ENCODE measurements at regions not wholly inside any gene's neighbourhood (a gene's known extent, or its start where the extent isn't known, plus 50 kb on each side); places are given as distances from the start of the nearest gene placed in this dataset.

GRCh38 chr20:4373454-4373853 lies 124.4 kb upstream of the ADRA1D start:
- TF ChIP-seq CTCF (IDR thresholded peaks at IDR 0.05) (no peak), POLR2A (IDR thresholded peaks at IDR 0.05) (no peak)
